ENCODE measurements at regions not wholly inside any gene's neighbourhood (a gene's known extent, or its start where the extent isn't known, plus 50 kb on each side); places are given as distances from the start of the nearest gene placed in this dataset.

DNA sequence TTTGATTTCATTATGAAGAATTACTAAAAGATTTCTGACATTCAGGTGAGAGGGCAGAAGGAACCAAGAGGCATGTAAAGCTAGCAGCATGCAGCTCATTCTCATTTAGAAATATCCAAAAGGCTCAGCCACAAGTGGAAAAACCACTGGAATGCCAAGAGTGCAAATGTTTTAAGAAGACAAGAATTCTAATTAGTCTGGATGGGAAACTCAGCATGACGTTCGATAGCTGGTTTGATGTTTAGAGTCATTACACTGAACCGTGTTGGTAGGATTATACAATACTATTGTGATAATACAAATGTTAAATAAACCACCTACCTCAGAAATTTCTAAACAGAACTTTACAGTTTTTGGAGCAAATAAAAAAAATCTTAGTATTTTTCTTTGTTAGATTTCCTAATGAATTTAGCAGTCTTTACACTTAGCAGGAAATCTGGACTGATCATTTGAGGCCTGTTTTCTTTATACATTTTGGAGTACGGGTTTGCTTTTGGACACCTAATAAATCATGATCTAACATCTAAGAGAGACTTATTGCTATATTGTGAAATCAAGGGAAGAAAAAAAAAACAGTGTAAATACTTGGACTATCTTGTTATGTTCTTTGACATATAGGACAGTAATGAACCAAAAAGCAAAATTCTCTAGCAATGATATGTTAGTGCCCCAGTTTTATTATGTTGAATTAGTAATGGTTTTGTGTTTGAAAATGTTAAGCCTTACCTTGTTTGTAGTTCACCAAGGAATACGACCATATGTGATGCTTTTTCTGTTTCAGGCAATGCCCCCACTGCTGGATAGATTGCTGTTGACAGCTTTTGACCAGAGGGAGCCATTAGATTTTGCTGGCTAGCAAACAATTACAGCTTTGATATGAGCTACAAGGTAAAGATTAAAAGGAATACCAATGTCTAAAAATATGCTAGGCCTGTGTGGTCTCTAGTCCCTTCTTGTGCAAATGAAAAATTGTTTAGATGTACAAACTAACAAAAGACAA is 354.1 kb upstream of the SEMA3A start:
- DNase-seq: no peak
- peaks cover 8% of the 10 kb centered on the region for H3K4me1 Mint-ChIP-seq
- H3K27me3 Mint-ChIP-seq (ENCODE audit: low read depth, poor library complexity): peaks cover 3% of the 10 kb centered on the region
- H3K36me3 Mint-ChIP-seq (ENCODE audit: low read depth): no peaks in the 10 kb centered on the region
- TF ChIP-seq, protein P1, sequence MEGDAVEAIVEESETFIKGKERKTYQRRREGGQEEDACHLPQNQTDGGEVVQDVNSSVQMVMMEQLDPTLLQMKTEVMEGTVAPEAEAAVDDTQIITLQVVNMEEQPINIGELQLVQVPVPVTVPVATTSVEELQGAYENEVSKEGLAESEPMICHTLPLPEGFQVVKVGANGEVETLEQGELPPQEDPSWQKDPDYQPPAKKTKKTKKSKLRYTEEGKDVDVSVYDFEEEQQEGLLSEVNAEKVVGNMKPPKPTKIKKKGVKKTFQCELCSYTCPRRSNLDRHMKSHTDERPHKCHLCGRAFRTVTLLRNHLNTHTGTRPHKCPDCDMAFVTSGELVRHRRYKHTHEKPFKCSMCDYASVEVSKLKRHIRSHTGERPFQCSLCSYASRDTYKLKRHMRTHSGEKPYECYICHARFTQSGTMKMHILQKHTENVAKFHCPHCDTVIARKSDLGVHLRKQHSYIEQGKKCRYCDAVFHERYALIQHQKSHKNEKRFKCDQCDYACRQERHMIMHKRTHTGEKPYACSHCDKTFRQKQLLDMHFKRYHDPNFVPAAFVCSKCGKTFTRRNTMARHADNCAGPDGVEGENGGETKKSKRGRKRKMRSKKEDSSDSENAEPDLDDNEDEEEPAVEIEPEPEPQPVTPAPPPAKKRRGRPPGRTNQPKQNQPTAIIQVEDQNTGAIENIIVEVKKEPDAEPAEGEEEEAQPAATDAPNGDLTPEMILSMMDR (IDR thresholded peaks at IDR 0.05): no peak
- H3K4me3 Mint-ChIP-seq: no peak overlapping the region
- H3K27ac Mint-ChIP-seq: no peak overlapping the region
- H3K9me3 Mint-ChIP-seq: no peaks in the 10 kb centered on the region

GRCh38 chr7:84547331-84547730 is 352.7 kb upstream of the SEMA3A start:
- Mint-ChIP-seq H3K27me3 (ENCODE audit: low read depth, poor library complexity) (peaks cover 3% of the 10 kb centered on the region), H3K36me3 (ENCODE audit: low read depth) (no peaks in the 10 kb centered on the region), H3K4me3 (no peak overlapping the region), H3K27ac (no peak overlapping the region), H3K4me1 (peaks cover 8% of the 10 kb centered on the region), H3K9me3 (no peaks in the 10 kb centered on the region)
- DNase-seq: no peak
- TF ChIP-seq, protein P1 (IDR thresholded peaks at IDR 0.05): no peak

GRCh38 chr7:84546403-84546802 is 351.8 kb upstream of the SEMA3A start:
- Mint-ChIP-seq H3K4me1 (peaks cover 8% of the 10 kb centered on the region), H3K4me3 (no peak overlapping the region), H3K27me3 (ENCODE audit: low read depth, poor library complexity) (peaks cover 3% of the 10 kb centered on the region), H3K9me3 (no peaks in the 10 kb centered on the region), H3K27ac (no peak overlapping the region), H3K36me3 (ENCODE audit: low read depth) (no peaks in the 10 kb centered on the region)
- DNase-seq: no peak
- TF ChIP-seq, protein P1 (IDR thresholded peaks at IDR 0.05): no peak

DNA sequence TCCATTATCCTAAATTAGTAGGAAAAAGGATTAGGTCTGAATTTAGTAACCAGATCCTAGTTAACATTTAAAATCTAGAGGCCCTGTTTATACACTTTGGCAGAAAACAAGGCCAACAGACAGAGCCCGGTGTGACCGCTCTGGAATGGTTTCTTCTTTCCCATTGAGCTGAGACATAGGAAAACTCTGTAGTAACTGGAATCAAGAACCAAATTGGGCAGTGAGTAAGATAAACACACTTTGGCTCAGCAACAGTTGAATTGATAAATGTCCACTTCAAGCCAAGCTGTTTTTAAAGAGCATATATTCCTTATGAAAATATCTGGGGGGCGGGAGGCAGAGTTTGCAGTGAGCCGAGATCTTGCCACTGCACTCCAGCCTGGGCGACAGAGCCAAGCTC is 343.7 kb upstream of the SEMA3A start:
- TF ChIP-seq, protein P1 (IDR thresholded peaks at IDR 0.05): no peak
- no peak for DNase-seq
- no peaks in the 10 kb centered on the region for H3K27me3 Mint-ChIP-seq (ENCODE audit: low read depth, poor library complexity)
- H3K4me1 Mint-ChIP-seq: peaks cover 28% of the 10 kb centered on the region
- H3K4me3 Mint-ChIP-seq: no peak overlapping the region
- no peaks in the 10 kb centered on the region for H3K9me3 Mint-ChIP-seq
- H3K36me3 Mint-ChIP-seq (ENCODE audit: low read depth): no peaks in the 10 kb centered on the region
- no peak overlapping the region for H3K27ac Mint-ChIP-seq

DNA sequence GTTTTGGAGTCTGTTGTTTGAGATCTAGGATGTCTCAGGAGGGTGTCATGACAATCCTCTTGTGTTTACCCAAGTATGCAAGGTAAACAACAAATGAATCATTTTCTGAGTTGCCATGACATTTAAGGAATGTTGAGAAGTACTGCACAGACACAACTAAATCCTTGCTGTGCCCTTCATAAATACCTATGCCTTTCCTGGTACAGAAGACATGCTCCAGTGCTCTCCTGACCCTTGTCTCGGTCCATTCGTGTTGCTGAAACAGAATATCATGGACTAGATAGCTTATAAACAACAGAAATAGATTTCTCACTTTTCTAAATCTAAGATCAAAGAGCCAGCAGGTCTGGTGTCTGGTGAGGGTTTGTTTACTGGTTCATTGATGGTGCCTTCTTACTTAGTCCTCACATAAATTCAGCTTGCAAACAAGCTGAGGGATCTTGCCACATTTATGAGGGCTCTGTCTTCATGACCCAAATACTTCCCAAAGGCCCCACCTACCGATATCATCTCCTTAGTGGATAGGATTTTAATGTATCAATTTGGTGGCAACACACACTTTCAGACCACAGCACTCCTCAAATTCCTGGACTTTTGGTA is 341.8 kb upstream of the SEMA3A start:
- TF ChIP-seq, protein P1 (IDR thresholded peaks at IDR 0.05): no peak
- no peak overlapping the region for H3K4me3 Mint-ChIP-seq
- no peaks in the 10 kb centered on the region for H3K27me3 Mint-ChIP-seq (ENCODE audit: low read depth, poor library complexity)
- no peak for DNase-seq
- no peaks in the 10 kb centered on the region for H3K36me3 Mint-ChIP-seq (ENCODE audit: low read depth)
- H3K27ac Mint-ChIP-seq: peak overlapping the region; percentile 87
- H3K4me1 Mint-ChIP-seq: peaks cover 28% of the 10 kb centered on the region
- H3K9me3 Mint-ChIP-seq: no peaks in the 10 kb centered on the region

Measured in nephron progenitor cell (in vitro differentiated cells).